NCI-H128 (cell line): ENCODE measurements at regions not wholly inside any gene's neighbourhood (a gene's known extent, or its start where the extent isn't known, plus 50 kb on each side); places are given as distances from the start of the nearest gene placed in this dataset.
A peak's percentile ranks its signal among the peaks of the same experiment; 100 is the strongest.
"Not testable (repeated sequence)": the region's sequence is repeated elsewhere in the genome, so short reads cannot be mapped to it uniquely, and the experiment has no call there.

Experiments used
- DNase-seq: peaks from one replicate; lab custom pipeline; 2025; ENCODE audit not compliant: unreplicated experiment; lab: John Stamatoyannopoulos, UW

DNA sequence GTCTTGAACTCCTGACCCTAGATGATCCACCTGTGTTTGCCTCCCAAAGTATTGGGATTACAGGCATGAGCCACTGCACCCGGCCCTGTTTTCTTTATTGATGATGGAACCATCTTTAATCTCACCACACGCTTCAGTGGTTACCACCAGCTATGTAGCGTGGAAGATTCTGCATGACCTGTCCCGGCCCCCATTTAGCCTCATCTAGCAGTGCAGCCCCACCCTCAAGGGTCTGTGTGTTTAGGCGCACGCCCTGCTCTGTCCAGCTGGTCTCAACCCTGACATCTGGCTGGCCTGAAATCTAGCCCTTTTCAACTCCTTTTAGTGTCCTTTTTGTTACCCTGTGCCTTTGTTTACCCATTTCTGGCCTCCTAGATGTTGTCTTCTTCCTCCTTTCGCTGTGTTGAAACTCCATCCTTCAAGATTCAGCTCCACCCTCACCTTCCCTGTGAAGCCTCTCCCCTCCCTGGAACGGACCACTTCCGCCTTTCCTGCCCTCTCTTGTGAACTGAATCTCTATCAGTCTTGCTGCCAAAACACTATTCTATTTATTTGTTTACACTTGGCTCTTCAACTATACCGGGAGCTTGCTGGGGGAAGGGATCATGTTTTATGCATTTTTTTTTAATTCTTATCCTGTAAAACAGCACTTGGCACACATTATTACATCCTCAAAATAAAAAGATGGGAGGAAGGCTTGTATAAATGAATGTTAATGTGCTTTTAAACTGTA lies 101.0 kb upstream of the MTHFD1L start:
- DNase-seq = no peak

DNA sequence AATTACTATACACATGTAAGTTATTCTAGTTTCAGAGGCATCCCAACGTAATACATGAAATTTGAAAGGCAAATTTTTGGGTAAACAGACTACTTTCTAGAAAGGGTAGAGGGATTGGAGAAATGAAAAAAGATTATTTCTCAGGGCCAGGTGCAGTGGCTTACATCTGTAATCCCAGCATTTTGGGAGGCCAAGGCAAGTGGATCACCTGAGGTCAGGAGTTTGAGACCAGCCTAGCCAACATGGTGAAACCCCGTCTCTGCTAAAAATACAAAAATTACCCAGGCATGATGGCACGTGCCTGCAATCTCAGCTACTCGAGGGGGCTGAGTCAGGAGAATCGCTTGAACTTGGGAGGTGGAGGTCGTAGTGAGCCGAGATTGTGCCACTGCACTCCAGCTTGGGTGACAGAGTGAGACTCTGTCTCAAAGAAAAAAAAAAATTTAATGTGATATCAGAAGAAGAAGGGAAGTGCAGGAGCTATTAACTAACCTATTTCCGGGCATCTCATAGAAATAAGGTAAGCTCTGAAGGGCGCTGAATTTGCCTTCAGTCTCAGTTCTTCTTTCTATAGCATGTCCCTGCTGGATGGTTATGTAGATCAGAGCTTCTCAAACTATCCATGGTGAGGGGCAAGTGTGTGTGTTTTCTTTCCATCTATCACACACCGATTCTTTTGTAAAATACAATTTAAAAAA lies 100.3 kb upstream of the MTHFD1L start:
- DNase-seq = no peak

DNA sequence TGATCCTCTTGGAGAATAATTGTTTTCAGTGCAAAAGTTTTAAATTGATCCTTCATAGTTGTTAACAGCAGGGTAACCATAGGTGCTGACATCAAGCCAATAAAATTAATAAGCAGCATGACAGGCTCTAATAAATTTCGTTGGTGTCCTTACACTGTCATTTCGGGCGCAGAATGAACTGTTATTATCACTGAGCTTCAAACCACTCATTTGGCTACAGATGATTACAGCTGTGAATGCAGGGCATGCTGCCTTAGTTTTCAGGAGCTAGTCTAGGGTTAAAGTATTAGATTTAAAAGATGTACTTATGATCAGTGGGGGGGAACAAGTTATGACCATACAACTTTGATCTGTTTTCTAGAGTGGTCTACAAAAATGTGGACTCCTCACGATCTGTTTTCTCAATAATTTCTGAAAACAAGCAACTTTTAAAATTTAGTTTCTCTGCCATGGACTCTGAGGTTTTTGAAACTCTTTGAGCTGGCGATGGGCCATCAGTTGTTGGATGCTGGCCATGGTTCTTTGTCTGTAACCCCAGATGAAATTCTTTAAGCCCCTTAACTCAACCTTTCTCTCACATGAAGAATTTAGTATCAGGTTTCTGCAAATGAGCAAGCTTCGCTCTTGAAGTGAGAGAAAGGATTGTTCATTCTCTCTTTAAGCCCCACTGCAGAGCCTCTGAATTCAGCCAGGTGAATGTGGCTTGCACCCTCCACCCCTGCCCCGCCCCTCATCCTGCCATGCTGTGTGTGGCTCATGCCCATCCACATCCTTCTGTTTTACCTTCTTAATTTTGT lies 99.1 kb upstream of the MTHFD1L start:
- peak; percentile 82 for DNase-seq

DNA sequence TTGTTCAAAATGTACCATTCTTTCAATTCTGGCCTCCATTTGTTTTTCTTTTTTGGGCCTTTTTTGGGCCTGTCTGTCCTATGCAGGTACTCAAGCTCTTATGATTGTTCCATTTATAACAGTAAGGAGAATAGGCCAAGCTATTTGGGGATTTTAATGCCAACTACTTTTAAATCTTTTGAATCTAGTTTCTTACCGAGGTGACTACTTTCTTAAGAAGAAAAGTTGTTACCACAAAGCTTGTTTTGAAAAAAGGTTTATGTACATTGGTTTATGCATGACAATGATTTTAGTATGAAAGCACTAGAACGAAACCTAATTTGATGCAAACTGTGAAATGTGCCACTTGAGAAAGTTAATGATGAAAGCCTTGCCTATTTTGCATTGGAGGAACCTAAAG lies 98.3 kb upstream of the MTHFD1L start:
- no peak for DNase-seq

DNA sequence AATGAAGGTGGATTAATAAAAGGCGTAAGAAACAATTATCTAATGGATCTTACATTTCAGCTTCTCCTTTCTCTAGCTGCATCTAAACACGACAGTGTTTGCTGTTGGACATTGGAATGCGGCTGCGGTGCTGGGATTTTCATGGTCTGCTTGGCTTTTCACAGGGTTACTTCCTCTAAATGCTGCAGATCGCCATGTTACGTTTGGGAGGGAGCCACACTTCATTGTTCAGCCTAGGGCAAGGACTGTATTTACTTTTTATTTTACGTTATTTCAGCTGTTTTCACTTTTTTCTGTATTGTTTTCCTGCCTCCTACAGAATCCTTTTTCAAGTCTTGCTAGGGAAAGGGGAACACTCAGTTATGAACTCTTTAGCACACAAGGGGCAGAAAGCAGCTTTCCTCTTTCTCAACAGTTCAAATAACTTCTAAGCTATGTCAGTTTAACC lies 97.9 kb upstream of the MTHFD1L start:
- DNase-seq = no peak

DNA sequence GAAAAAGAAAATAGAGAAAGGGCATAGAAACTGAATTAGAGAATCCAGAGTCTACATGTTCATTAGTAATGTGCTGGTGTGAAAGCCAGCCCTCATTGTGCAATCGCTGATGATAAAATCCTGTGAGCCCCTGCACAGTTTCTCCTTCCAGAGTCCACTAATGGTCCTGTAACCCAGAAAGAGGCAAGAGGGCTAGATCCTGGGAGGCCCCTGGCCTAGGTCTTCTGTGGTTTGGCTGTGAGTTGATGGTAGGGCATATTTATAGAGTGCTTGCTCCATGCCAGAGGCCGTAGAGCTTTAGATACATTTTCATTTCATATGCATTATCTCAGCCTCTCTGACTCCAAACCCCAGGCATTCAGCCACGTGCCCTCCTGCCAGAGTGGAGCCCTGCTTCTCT lies 94.9 kb upstream of the MTHFD1L start:
- DNase-seq = no peak

DNA sequence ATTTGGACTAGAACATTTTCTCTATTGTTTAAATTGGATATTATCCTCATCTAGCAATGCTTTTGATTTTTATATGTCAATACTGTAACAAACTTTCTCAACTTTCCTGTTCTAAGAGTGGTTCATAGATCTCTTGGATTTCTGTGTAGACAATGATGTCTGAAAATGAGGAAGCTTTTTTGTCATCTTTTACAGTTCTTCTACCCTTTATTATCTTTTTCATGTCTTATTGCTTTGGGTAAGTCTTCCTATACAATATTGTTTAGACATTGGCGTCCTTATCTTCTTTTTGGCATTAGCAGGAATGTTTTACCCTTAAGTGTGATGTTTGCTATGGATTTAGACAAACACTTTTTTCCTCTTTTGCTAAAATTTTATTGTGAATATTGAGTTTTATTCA lies 91.5 kb upstream of the MTHFD1L start:
- no peak for DNase-seq

DNA sequence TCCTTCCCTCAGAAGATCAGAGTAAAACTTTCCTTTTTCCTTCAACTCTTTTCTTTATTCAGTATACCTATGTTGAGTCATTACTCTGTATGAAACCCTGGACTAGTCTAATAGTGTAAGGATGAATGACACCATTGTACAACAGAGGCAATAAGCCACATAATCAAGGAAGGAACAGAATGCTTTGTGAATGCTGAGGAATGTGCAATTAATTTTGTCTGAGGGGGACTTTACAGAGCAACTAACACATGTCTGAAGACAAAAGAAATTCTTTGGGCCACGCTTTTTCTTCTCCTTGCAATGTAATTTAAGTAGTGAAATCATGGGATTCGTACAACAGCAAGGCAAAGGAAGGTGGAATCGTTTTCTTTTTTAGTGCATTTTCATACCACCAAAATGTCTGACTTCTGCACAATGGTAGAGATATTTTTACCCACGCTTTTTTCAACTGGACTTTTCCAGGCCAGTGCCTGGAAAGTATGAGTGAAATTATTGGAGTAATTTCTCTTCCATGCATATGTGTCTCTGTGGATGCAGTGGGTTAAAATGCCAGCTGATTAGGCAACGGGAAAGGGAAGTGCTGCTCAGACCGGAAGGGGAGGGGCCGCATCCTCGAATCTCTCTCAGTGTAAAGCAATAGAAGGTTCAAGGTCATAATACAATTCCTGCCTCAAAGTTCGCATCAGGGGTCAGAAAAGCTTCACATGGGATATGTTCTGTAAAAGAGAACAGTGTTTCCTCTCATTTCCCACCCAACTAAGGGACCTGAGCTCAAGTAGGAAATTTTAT lies 89.9 kb upstream of the MTHFD1L start:
- DNase-seq = no peak

DNA sequence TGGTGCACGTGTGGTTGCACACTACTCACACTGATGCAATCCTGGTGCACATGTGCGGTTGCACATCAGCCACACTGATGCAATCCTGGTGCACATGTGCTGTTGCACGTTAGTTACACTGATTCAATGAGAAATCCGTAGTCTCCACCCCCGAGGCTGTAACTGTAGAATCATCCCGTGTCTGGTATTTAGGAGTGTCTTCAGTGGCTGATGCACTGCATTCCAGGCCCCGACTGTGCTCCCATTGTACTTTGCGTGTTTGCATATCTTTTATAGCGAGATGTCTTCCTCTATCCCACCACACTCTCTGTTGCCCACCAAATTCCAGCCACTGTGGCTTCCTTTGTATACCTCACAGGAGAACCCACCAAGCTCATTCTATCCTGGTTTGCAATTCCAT lies 87.8 kb upstream of the MTHFD1L start:
- DNase-seq = no peak

DNA sequence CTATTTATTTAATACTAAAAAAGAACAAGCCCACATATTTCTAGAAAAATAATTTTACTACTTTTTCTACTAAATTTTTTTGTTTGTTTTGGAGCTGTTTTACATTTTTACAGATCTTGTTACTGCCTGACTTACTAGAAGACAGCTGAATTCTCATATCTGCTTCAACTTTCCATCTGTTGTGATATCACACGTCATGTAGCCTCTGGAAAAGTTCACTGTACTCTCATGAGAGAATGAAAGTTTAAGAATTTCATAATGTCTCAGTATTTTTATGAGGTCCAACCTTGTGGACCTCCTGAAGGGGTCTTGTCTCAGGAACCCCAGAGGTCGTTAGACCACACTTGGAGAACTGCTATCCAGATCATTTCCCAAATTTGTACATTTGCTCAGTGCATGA lies 81.7 kb upstream of the MTHFD1L start:
- DNase-seq = no peak

DNA sequence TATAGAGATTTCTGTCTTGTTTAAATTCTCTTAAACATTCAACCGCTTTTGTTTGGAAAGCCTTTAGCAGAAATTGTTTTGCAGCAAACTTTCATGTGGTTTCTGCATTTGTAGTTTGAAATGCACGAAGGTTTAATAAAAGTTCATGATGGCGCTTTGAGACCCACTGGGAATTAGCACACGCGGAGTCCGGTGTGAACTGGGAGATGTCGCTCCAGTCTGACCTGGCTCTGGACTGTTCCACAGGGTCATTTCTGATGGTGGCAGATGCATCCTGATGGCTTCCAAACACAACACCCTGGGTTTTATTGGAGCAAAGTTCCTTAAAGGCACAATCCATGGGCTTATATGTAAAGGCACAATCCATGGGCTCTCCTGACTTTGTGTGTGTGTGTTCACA lies 78.1 kb upstream of the MTHFD1L start:
- no peak for DNase-seq

DNA sequence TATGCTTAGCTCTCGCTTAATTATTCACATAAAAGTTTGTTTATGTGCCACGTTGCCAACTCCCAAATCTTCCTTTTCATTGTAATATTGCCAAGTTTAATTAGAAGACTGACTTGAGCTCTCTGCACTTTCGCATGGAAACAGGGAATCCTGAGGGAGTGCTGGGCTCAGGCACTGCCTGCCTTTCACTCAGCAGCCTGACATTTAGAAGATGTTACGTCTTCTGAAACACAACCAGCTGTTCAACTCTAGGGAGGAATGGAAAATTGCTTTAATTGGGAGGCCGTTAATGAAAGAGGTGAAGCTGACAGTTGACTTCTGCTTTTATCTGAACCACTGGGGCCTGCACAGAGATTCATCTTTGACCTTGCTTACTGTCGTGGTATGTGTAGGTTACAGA lies 77.4 kb upstream of the MTHFD1L start:
- DNase-seq = no peak

DNA sequence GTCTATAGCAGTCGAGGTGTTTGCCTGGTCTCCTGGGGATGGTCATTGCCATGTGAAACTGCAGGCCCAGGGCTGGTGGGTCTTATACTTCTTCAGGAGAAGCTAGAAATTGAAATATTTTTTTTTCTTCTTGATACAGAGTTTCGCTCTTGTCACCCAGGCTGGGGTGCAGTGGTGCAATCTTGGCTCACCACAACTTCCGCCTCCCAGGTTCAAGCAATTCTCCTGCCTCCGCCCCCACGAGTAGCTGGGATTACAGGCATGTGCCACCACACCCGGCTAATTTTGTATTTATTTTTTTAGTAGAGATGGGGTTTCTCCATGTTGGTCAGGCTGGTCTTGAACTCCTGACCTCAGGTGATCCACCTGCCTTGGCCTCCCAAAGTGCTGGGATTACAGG lies 75.6 kb upstream of the MTHFD1L start:
- DNase-seq = not testable (repeated sequence)

DNA sequence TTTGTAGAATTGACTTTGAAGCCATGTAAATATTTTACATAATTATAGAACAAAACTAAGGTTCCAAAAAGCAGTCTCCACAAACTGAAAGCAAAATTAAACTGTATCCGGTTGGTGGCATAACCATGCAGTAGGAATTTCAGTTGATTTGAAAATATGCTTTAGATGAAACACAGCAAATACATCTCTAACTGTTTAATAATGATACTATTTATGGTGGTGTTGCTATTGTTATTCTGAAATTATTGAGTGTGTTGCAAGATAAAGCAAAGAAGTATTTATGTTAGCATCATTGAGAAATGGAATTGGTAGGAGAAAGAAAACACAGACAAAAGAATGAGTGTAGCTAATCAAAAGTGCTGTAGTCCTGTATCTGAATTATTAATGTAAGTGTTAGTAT lies 73.8 kb upstream of the MTHFD1L start:
- DNase-seq = no peak

DNA sequence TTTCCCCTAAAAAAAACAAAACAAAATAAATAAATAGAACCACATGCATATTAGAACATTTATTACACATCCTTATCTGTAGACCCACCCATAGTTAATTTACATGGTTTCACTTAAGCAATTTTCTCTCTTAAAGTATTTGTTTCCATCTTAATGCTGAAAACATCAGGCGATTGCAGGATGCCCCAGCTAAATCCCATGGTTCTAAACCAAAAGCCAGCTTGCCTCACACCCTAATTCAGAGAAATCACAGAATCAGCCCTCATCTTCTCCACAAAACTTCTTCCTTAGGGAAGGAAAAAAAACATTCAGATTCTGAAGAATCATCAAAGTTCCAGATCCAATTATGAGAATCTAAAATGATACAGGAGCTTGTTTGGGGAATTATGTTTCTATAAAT lies 67.6 kb upstream of the MTHFD1L start:
- DNase-seq = no peak

DNA sequence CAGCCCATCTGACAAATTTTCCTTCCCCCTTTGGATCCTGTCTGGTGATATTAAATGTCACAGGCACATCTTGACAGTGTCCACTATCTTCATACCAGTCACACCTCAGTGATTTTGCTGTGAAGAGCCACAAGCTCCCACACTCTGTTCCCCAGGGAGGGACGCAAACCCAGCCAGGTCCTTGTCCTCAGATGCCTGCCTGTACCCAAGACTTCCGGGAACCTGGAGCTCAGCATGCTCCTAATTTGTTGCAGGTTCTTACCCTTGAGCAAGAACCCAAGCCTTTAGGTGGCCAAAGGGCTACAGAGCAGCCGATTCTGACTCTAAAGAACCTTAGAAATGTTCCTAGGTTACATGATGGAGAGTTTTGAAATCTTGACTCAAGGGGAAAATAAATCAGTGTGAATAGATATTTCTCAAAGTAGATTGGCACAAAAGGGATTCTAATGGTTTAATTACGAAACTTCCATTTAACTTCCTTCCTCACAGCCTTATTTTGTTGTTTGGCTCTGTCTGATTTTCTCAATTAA lies 66.2 kb upstream of the MTHFD1L start:
- DNase-seq = no peak

DNA sequence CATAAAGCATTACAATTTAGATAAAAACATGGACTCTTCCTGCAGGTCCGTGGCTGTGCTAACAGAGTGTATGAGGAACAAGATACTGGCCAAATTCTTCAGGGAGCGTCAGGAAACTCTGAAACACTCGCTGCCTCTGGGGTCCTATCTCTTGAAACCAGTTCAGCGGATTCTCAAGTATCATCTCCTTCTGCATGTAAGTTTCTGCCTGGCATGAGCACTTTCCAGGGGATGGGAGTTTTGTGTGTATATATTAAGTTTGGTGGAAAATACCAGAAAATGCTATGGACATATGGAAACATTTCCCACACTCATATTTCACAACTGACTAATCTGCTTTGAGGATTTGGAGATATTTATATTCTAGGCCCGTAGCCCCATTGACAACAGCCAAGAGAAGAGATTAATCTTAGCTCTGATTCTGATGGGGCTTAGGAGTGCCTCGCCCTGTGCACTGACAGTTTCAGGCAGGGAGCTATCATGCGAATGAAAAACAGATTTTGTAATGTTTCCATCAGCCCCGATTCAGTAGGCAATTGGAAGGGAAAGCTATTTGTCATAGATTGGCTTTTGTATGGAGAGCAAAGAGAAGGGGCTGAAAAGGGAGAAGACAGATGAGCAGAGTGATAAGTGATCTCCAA lies 64.7 kb upstream of the MTHFD1L start:
- DNase-seq = no peak

DNA sequence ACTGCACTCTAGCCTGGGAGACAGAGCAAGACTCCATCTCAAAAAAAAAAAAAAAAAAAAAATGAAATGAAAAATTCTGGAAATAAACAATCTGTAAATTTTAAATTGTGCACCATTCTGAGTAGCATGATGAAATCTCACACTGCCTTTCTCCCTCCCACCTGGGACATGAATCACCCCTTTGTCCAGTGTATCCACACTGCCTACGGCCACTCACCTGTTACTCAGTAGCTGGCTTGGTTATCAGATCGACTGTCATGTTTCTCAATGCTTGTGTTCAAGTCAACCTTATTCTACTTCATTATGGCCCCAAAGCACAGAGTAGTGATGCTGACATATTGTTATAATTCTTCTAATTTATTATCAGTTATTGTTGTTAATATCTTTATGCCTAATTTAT lies 58.7 kb upstream of the MTHFD1L start:
- no peak for DNase-seq

DNA sequence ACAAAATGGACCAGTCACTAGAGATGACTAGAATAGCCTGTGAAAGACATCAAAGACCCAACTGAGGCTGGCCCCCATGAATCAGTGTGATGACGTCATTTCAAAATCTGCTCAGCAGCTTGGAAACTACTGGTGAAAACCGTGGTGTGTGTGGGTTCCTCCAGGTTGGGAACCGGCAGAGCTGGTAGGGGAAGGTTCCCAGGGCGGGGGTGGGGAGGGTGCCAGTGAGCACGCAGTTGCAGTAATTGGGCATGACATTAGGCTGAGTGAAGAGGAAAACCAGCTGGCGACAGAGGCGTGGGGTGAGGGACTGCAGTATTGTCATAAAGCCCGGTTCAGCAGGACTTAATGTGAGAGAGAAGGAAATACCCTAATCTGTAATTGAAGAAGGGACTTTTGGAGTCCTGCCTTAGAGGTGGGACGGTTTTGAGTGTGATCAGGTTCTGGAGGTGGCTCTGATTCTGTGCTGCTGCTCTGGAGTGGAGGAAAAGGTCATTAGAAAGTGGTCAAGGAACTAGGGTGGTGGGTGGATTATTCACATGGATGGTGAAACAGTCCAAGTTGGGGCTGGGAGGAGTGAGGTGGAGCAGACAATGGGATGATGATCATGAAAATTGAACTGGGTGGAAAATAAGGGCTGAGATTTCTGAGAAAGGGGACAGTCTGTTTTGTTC lies 52.0 kb upstream of the MTHFD1L start:
- no peak for DNase-seq

DNA sequence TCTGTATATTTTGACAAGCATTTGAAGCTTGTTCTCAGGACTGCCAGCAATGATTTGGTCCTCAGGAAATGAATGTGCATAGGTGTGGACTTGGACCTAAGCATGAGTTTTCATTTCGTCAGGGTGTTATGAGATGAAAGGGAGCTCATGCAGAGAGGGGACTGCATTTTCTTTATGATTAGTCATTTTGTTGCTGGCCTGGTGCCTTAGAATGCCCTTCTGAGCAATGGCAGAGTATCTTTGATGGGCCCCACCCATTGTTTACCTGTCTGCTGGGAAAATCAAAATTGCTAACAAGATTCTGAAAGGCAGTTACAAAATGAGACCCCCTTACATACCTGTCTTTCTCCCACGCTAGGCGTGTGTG lies 51.5 kb upstream of the MTHFD1L start:
- no peak for DNase-seq
